ENCODE measurements at regions not wholly inside any gene's neighbourhood (a gene's known extent, or its start where the extent isn't known, plus 50 kb on each side); places are given as distances from the start of the nearest gene placed in this dataset.

DNA sequence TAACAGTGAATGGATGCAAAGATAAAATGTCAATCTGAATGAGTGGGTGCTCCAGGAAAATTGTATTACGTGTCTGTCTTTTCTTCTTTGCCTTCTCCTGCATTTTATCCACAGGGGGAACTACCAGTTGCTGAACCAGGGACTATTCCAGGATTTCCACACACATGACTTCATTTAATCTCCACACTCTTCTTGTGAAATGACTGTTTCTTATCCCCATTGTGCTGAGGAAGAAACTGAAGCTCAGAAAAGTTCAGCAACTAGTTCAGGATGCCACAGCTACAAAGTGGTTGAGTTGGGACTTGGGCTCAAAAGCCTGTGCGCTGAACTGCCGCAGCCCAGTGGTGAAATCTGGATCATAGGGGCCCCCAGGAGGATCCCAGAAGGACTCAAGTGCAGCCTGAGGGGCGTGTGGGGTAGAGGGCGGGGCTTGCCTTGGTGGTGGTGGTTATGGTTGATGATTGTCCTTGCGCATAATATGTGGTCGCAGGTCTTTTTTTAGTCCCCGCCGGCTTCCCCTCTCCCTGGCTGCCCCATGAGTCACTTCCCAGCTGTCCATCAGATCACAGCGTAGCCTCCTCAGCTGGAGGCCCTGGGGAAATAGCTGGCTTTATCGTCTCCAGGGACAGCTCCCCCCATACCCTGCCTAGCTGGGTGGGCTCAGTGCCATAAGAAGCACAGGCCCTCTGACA, 235.2 kb upstream of the CRY1 start:
- TF ChIP-seq ZC3H10 (CRISPR knock-in tag; IDR thresholded peaks at IDR 0.05) (no peak), OSR1 (CRISPR knock-in tag; IDR thresholded peaks at IDR 0.05) (no peak), ISL1 (CRISPR knock-in tag; IDR thresholded peaks at IDR 0.05) (no peak), TOX (CRISPR knock-in tag; IDR thresholded peaks at IDR 0.05; ENCODE audit: borderline replicate concordance) (no peak), ARNTL (CRISPR knock-in tag; IDR thresholded peaks at IDR 0.05; ENCODE audit: borderline replicate concordance, low read depth) (no peak), SNAI2 (CRISPR knock-in tag; IDR thresholded peaks at IDR 0.05) (no peak), ZFP3 (CRISPR knock-in tag; IDR thresholded peaks at IDR 0.05) (no peak)
- TF ChIP-seq, protein P1, sequence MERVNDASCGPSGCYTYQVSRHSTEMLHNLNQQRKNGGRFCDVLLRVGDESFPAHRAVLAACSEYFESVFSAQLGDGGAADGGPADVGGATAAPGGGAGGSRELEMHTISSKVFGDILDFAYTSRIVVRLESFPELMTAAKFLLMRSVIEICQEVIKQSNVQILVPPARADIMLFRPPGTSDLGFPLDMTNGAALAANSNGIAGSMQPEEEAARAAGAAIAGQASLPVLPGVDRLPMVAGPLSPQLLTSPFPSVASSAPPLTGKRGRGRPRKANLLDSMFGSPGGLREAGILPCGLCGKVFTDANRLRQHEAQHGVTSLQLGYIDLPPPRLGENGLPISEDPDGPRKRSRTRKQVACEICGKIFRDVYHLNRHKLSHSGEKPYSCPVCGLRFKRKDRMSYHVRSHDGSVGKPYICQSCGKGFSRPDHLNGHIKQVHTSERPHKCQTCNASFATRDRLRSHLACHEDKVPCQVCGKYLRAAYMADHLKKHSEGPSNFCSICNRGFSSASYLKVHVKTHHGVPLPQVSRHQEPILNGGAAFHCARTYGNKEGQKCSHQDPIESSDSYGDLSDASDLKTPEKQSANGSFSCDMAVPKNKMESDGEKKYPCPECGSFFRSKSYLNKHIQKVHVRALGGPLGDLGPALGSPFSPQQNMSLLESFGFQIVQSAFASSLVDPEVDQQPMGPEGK (CRISPR knock-in tag; IDR thresholded peaks at IDR 0.05; ENCODE audit: borderline replicate concordance), result no peak
